NCI-H2107 treated with DMSO at 0.1 percent for 48 hours (cell line): ENCODE measurements at regions not wholly inside any gene's neighbourhood (a gene's known extent, or its start where the extent isn't known, plus 50 kb on each side); places are given as distances from the start of the nearest gene placed in this dataset.

Experiments
- DNase-seq: peaks from one replicate; lab custom pipeline; 2025; ENCODE audit not compliant: unreplicated experiment; lab: John Stamatoyannopoulos, UW

DNA sequence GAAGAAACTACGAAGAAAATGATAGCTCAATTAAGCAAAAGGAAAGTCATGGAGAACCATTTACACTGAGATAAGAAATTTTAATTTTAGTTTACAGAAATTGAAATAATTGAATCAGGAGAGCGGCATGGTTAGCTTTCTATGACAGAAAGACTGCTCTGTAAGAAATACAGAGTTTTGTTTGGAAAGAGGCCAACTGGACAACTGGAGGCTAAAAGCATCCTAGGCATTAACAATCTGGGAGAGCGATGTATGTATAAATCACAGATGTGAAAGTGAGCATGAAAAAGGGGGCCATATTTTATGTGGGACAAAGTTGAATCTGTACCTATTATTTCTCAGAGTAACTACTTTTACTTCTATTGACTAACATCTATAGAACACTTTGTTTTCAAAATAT is 1608.8 kb upstream of the PCDH20 start:
- DNase-seq = no peak

DNA sequence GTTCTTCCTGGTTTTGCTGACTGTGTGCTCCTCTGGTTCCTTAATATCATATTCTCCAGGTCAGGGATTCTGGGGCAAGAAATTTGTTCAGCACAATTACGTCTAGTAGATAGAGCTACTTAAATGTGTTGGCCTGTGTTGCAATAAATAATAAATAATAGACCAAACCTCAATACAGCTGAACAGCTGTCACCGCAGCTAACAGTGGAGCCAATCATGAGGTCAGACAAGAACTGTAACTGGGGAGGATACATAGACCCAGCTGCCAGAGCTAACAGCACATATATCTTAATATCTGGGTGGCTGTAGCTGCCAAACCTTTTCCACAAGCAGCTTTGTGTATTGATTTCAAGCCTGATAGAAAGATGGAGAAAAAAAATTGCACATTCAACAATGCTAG is 1596.3 kb upstream of the PCDH20 start:
- DNase-seq = no peak

DNA sequence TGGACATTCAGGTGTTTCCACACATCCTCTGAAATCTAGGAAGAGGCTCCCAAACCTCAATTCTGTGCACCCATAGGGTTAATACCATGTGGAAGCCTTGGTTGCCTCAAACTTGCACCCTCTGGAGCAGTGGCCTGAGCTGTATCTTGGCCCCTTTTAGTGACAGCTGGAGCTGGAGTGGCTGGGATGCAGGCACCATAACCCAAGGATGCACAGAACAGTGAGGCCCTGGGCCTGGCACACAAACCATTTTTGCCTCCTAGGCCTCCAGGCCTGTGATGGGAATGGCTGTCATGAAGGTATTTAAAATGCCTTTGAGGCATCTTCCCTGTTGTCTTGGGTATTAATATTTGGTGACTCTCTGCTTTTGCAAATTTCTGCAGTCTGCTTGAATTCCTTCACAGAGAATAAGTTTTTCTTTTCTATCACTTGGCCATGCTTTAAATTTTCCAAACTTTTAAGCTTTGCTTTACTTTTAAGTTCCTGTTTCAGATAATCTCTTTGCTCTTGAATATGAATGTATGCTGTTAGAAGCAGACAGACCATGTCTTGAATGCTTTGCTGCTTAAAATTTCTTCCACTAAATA is 1594.5 kb upstream of the PCDH20 start:
- DNase-seq = no peak

DNA sequence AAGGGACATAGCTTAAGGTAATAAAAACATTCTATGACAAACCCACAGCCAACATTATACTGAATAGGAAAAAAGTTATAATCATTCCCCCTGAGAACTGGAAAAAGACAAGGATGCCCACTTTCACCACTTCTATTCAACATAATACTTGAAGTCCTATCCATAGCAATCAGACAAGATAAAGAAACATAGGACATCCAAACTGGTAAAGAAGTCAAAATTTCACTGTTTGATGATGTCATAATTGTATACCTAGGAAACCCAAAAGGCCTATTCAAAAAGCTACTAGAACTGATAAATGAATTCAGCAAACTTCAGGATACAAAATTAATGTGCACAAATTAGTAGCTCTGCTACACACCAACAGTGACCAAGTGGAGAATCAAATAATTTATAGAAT is 1590.0 kb upstream of the PCDH20 start:
- no peak for DNase-seq

DNA sequence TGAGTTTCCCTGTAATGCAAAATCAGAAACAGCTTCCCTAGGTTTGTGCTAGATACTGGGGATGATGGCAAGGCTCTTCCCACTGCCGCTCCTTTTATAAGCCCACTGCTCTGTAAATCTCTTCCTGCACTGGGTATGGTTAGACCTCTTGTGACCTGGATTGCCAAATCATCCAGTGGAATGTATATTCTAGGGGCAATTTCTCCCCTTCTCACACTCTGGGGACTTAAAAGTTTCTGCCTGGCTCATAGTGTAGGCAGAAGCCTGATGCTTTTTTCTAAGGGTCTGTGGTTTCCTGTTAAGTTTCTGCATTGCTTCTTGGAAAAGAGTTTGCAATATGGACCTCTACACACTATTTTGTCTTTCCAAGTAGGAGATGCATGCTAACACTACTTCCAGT is 1582.0 kb upstream of the PCDH20 start:
- DNase-seq = no peak

DNA sequence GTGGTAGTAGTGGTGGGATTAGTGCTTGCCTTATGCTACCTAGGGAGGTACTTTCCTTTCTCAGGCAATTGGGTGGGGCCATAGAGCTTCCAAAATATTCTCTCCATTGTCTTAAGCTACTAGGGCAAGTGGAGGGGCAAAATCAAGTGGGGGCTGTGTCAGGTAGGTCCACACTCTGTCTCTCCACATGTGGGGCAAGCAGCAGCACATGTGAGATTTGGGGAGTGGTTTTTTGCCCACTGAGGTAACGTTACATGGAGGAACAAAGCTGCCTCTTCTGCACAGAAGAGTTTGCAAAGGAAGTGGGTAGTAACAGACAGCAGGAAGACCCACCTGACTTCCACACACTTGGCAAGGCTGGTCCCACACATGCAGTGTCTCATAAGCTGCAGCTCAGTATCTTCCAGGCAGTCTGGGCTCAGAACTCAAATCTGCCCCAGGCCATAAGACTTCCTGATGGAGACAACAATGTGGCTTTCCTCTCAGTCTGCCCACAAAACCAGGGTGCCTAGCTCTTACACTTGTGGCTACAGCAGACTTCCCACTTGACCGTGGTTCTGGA is 1581.5 kb upstream of the PCDH20 start:
- DNase-seq = no peak

DNA sequence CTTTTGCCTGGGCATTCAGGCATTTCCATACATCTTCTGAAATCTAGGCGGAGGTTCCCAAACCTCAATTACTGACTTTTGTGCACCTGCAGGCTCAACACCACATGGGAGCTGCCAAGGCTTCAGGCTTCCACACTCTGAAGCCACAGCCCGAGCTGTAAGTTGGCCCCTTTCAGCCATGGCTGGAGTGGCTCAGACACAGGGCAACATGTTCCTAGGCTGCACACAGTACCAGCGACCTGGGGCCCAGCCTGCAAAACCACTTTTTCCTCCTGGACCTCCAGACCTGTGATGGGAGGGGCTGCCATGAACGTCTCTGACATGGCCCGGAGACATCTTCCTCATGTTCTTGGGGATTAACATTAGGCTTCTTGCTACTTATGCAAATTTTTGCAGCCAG is 1558.2 kb upstream of the PCDH20 start:
- DNase-seq = no peak

DNA sequence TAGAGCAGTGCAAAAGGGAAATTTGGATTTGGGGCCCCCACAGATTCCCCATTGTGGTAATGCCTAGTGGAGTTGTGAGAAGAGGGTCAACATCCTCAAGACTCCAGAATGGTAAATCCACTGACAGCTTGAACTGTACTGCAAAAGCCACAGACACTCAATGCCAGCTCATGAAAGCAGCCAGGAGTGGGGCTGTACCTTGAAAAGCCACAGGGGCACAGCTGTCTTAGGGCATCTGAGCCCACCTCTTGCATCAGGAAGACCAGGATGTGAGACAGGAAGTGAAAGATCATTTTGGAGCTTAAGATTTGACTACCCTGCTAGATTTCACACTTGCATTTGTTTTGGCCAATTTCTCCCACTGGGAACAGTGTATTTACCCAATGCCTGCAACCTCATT is 1548.9 kb upstream of the PCDH20 start:
- no peak for DNase-seq

DNA sequence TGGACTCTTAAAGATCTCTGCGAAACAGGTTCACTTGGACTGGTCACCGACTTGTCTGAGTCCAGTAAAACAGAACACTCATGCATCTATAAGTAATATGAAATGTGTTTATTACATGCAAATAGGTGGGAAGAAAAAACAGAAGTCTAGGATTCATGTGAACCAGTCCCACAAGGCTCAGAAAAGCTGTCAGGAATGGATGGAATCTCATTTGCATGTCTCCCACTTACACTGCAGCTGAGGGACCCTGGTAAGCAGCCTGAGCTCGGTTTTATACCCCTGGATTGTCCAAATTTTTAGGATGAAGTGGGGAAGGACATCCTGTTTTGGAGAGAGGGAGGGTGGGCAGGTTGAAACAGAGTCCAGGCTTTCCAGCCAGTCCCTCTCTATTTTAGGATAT is 1545.1 kb upstream of the PCDH20 start:
- no peak for DNase-seq

DNA sequence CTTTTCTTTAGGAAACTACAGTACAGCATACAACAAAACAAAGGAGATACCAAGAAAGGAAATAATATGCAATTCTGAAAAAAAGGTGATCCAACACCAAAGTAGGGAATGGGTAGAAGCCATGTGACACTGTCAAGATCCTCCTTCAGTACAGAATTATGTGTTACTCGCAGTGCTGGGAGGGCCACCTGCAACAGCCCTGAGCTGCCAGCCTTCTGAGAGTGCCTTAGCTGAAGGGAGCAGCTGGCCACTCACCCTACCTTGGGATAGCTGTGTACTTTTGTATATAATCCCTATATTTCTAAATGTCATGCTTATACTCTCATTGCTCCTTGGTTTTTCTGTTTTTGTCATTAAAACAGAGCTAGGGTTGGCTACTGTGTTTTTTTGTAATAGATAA is 1518.2 kb upstream of the PCDH20 start:
- DNase-seq = no peak

DNA sequence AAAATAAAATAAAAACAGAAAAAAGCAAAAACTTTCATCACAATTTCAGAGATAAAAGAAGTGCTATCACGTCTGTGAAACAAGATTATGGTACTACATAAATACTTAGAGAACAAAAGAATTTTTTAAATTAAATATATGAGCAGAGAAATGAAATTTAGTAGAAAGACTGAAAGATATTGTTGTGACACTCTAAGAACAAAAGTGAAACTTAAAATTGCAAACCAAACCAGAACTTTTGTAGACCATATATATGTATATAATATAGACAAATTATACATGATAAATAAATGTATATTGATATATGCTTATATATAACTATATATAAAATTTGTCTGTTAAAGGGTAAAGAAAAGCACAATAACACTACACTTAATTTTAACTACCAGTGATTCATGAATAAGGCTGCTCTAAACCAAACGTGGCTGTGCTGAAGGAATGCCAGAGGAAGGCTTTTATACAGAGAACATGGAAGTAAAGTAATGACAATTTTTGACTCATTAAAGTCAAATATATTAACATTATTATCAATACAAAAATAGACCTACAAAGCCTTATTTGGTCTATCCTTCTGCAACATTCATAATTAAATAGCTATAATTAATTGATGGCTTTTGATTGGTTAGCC is 1516.7 kb upstream of the PCDH20 start:
- DNase-seq = no peak

DNA sequence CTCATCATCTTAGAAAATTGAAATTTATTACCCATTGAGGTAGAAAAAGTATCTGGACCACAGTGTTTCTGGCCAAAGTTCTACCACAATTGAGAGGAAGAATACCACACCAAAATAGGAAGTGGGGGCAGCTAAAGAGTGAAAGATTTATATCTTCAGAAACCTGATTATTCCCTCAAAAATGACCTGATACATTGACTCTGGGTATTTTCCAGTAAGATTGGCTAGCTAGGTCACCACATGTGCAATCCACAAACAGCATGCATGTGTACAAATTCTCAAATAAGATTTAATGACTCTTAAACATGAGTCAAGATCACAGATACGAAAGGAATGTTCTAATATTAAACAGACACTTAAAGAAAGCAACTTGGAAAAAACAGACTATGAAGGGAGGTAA is 1516.2 kb upstream of the PCDH20 start:
- no peak for DNase-seq

DNA sequence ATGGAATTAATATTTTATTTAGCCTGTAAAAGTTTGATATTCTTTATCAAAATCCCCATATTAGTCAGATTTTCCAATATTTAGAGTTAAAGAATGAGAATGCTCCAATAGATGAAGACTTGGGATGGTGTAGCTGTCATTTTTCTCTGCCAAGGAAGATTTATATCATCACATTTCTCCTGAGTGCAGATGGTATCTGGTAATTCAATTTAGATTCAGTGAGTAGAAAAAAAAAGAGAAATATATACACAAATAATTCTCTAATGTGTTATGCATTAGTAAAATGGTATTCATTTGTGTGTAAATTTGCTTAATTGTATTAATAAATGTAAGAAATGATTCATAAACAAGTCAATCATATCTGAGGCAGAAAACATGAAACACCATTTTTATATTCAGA is 1508.7 kb upstream of the PCDH20 start:
- DNase-seq = no peak

DNA sequence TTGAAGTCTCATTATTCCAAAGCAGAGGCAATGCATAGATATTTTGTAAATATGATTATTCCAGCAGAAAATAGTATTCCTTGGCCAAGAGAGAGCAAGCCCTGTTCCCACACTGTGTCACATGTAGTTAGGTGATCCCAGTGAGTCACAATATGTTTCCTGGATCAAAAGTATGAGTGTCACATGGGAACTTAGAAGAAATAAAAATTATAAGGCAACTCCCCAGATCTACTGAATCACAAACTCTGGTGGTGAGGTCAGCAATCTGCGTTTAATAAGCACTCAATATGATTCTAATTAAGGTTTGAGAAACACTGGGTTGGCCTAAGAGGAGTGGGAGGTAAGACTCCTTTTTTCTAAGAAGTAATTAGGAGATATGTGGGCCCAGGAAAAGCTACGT is 1504.5 kb upstream of the PCDH20 start:
- no peak for DNase-seq

DNA sequence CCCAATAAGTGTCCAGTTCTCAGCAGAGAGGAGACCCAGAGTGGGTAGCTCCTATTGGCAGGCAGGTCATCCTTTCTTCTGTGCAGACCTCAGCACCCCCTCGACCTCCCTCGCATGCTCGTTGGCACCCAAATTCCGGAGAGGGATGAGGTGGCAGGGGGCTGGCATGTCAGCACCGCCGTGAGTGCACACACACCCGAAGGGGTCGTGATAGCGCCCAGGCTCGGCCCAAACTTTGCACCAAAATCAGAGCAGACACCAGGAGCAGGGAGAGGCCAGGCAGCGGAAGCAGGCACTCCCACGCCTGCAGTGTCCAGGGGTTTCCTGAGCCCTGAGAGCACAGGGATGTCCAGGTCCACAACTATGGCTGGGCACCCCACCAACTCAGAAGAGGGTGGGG is 1503.8 kb upstream of the PCDH20 start:
- DNase-seq = no peak

DNA sequence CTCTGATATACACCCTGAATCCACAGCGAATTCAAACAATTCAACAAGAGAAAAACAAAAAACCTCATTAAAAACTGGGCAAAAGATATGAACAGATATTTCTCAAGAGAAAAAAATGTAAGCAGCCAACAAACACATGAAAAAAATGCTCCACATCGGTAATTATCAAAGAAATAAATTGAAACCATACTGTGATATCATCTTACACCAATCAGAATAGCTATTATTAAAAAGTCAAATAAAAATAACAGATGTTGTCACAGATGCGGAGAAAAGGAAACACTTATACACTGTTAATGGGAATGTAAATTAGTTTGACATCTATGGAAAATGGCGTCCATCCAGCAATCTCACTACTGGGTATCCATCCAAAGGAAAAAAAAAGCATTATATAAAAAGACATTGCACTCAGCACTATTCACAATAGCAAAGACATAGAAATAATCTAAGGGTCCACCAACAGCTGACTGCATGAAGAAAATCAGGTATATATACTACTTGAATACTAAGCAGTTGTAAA is 1495.0 kb upstream of the PCDH20 start:
- DNase-seq = no peak

DNA sequence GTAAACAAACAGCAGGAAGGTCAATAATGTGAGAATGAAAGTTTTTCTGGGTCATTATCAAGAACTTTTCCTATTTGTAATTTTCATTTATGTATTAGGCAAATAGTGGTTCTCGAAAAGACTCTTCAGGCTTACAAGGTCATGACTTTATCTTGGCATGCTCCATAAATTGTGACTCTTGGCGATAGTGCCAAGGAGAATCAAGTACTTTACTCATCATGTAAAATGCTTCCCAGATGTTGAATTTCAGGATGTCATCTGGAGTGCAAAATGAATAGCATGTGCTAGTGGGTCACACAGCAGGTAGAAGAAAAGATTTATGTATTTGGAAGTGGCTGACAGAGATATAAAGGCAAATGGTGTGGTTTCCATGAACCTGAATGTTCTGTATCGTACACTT is 1492.7 kb upstream of the PCDH20 start:
- DNase-seq = no peak

DNA sequence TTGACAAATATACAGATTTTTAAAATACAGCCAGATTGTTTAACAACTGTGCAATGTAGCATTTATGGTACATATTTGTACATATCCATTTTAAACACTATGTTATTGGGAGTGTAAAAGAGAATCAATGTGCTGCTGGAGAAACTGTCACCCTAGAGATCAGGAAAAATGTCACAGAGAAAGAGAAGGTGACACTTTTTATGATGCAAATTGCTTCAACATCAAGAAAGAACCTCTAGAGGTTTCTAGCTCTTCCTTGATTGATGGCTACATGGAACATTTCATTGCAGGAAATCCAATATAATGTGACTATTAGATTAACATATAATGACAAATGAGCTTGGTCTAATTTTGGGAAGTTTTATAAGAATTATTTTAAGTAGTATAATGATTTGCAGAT is 1491.2 kb upstream of the PCDH20 start:
- DNase-seq = no peak

DNA sequence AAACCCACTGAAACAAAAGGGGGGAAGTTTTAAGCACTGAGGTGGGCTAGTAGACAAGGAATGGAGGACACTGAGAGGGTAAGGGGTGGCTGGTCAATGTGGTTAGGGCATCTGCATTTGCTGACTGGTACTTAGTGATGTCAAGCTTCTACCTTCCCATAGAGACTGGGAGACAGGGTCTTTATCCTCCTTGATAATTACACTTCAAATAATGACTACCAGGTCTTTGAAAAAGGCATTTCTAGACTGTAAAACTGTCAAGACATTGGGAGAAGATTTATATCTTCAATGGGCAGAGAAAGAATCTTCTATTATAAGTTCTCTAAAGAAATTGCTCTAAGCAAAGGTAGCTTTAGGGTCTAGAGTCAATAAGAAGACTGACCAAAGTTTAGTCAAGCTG is 1490.8 kb upstream of the PCDH20 start:
- DNase-seq = no peak

DNA sequence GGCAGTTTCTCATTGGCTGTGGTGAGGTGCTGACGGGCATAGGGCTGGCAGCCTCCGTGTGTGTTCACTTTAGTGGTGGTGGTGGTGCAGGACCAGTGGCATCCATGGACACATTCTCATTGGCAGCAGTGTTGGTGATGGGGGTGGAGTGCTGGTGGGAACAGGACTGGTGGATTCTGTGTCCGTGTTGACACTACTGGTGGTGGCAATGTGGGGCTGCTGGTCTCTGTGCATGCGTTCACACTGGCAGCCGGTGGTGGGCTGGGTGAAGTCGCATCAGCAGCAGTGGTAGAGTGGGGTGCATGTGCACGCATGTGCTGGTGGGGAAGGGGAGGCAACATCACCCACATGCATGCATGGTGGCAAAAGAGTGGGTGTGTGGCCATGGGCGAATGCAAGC is 1471.4 kb upstream of the PCDH20 start:
- DNase-seq = no peak

DNA sequence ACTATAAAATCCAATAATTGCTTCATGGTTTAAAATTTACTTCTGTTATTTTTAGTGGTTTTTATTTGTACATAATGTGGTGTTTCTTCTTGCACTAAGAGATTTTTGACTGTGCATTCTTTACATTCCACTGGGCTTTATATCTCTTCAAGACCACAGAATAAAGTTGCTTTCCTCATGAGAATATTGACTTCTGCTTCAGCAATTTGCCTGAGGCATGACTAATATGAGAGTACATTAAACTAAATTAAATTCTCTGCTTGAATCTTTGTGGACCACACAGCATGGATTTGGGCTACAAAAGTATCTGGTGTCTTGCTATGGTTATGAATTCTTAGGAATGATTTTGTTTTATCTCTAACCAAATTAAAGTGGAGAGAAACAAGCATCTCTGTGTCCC is 1463.4 kb upstream of the PCDH20 start:
- no peak for DNase-seq

DNA sequence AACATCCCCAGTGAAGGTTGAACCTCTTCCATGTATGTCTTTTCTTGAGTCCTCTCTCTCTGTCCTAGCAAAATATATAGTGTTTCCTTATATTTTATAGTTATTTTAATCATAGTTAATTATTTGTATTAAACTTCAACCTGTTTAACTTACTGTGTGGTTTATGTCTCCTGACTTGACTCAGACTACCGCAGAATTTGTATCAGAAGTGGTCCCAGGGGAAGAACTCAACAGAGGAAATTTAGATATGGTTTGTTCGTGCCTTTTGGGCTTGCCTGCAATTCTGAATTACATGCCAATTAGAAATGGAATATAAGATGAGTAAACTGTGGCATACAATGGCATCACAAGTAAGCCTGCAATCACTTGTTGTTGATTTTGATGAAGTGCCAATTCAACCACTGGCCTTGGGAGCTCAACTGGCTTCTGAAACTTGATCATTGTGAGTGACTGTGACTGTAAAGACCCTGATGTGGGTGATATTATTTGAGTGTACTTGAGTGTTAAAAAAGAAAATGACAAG is 1459.5 kb upstream of the PCDH20 start:
- DNase-seq = peak; percentile 77

DNA sequence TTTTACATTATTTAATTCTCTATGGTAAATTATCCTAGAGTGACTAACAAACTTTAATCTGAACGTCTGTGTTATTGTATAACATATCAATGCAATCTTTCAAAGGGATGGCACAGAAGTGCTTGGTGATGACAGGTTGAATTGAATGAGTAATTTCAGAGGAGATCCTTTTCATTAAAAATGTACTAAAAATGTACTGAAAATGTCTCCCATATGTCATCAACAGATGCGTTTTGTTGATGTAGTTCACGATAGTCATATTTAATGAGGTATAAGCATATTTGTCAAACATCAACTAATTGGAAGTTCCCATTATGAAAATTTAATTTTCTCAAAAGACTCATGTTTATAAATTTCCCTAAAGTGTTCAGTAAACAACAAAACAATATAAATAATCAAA is 1434.7 kb upstream of the PCDH20 start:
- no peak for DNase-seq
